GM12878 (cell line): ENCODE measurements at regions not wholly inside any gene's neighbourhood (a gene's known extent, or its start where the extent isn't known, plus 50 kb on each side); places are given as distances from the start of the nearest gene placed in this dataset.
"Not testable (repeated sequence)": the region's sequence is repeated elsewhere in the genome, so short reads cannot be mapped to it uniquely, and the experiment has no call there.

Experiments
- ATAC-seq: fragments of 200-7000 bp; cut with Tn5 transposase; 3 replicates; pipeline ENCODE4 v1.9.1; 2020; ENCODE audit warnings: mild to moderate bottlenecking, moderate library complexity
- BruUV-seq: library from RNA; stranded (reverse); fragments of 400-500 nt; replicated peaks from 2 replicates; lab custom pipeline; 2021; lab: Mats Ljungman, UMichigan
- CTCF ChIA-PET: fragments of 300-600 bp; sonication (Branson Sonifier 250); formaldehyde crosslinking; extraction: SDS; loops from one replicate; lab custom pipeline; 2021; ENCODE audit warnings: inconsistent platforms; lab: Yijun Ruan, JAX
- POLR2A ChIA-PET: fragments of 350-600 bp; formaldehyde crosslinking; extraction: SDS; loops from one replicate; lab custom pipeline; 2021; ENCODE audit warnings: inconsistent platforms; lab: Charles Lee
- RAD21 ChIA-PET: fragments of 300-600 bp; sonication (Branson Sonifier 250); formaldehyde crosslinking; loops from one replicate; lab custom pipeline; 2023; ENCODE audit warnings: antibody characterized with exemption; ENCODE audit not compliant: unreplicated experiment; lab: Charles Lee
- SMC1A ChIA-PET: fragments of 300-600 bp; sonication (Branson Sonifier 250); formaldehyde crosslinking; loops from one replicate; lab custom pipeline; 2023; ENCODE audit not compliant: unreplicated experiment, uncharacterized antibody; lab: Charles Lee
- DNase-seq: peaks from one replicate; pipeline ENCODE4 v3.0.0-alpha.2; 2011; ENCODE audit warnings: low read depth, low spot score
- FAIRE-seq: peaks from 3 replicates; lab custom pipeline; 2011; peaks lifted over from hg19 to GRCh38; lab: Jason Lieb, UNC
- H2AFZ ChIP-seq: 2 replicates; pipeline ENCODE4 v1.6.0; 2011; ENCODE audit warnings: low read depth, low read length, control low read depth; ENCODE audit not compliant: control insufficient read depth
- H3K27ac ChIP-seq: 2 replicates; pipeline ENCODE4 v1.5.1; 2011; ENCODE audit warnings: control low read depth; ENCODE audit not compliant: control insufficient read depth, insufficient read depth
- H3K27me3 ChIP-seq, 2 experiments: replicated peaks in 1 of 2; 2 replicates each; pipeline versions ENCODE4 v1.6.0 to v1.6.1; 2011; ENCODE audit warnings: low read length in 1 of 2; ENCODE audit not compliant: control insufficient read depth in 2 of 2, insufficient read depth in 2 of 2
- H3K36me3 ChIP-seq, 2 experiments: 2 replicates each; pipeline ENCODE4 v1.5.1; 2011; ENCODE audit warnings: low read length in 1 of 2; ENCODE audit not compliant: control insufficient read depth in 2 of 2, insufficient read depth in 2 of 2
- H3K4me1 ChIP-seq: 2 replicates; pipeline ENCODE4 v1.6.1; 2011; ENCODE audit warnings: mild to moderate bottlenecking, low read length, moderate library complexity, mixed read lengths; ENCODE audit not compliant: control insufficient read depth, insufficient read depth
- H3K4me2 ChIP-seq: 2 replicates; pipeline ENCODE4 v1.6.0; 2011; ENCODE audit warnings: control low read depth; ENCODE audit not compliant: control insufficient read depth, insufficient read depth
- H3K4me3 ChIP-seq: fragments of 200-600 bp; sonication (generic); 2 replicates; pipeline ENCODE4 v1.5.1; 2016
- H3K79me2 ChIP-seq: 2 replicates; pipeline ENCODE4 v1.6.0; 2011; ENCODE audit warnings: low read length; ENCODE audit not compliant: control insufficient read depth, insufficient read depth
- H3K9ac ChIP-seq: 2 replicates; pipeline ENCODE4 v1.8.0; 2011; ENCODE audit warnings: low read length, control low read depth, mixed read lengths; ENCODE audit not compliant: control insufficient read depth, insufficient read depth
- H3K9me3 ChIP-seq: replicated peaks from 3 replicates; pipeline ENCODE4 v1.5.1; 2011; ENCODE audit warnings: mild to moderate bottlenecking, low read length; ENCODE audit not compliant: control insufficient read depth, insufficient read depth
- H4K20me1 ChIP-seq: 2 replicates; pipeline ENCODE4 v1.6.0; 2011; ENCODE audit not compliant: control insufficient read depth, insufficient read depth
- WGBS: methylation state at CpG from one replicate; pipeline ENCODE4 v1.1.6; 2016; ENCODE audit warnings: low lambda C conversion rate; ENCODE audit not compliant: insufficient replicate concordance, insufficient coverage; ENCODE audit errors: missing lambda C conversion rate; 5-methylcytosine and 5-hydroxymethylcytosine counted together
- in situ Hi-C: fragments of 300-500 bp; cut with MboI; formaldehyde crosslinking; loops from 9 replicates; pipeline ENCODE4 v1.14.3; 2018; ENCODE audit warnings: mixed read lengths
- intact Hi-C: fragments of 100-400 bp; cut with micrococcal nuclease; formaldehyde crosslinking; loops from one replicate; pipeline ENCODE4 v1.14.2; 2022; ENCODE audit not compliant: unreplicated experiment

DNA sequence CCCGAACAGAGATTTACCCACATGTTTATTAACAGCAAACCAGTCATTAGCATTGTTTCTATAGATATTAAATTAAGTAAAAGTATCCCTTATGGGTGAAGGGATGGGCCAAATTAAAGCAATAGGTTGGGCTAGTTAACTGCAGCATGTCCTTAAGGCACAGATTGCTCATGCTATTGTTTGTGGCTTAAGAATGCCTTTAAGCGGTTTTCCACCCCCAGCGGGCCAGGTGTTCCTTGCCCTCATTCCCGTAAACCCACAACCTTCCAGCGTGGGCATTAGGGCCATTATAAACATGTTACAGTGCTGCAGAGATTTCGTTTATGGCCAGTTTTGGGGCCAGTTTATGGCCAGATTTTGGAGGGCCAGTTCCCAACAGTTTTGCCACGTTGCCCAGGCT, 245.3 kb upstream of the PROK2 start:
- H2AFZ ChIP-seq, in situ Hi-C loops, H3K4me3 ChIP-seq, H3K79me2 ChIP-seq, H3K4me2 ChIP-seq, H3K27me3 ChIP-seq, FAIRE-seq, BruUV-seq, H4K20me1 ChIP-seq, H3K9me3 ChIP-seq, DNase-seq, ATAC-seq, H3K27ac ChIP-seq, RAD21 ChIA-PET, H3K9ac ChIP-seq, intact Hi-C loops, H3K36me3 ChIP-seq: not testable (repeated sequence)
- CTCF ChIA-PET: interaction anchor here (1.0 kb wide), 1 partner anchor 8 kb away, joined by 3 read pairs; no protein-coding TSS in a partner anchor
- WGBS: 78% methylated on average over 7 of the region's 7 CpGs
- SMC1A ChIA-PET: interaction anchor here (0.6 to 1.0 kb wide), 3 partner anchors 13 to 378 kb away, joined by 3 read pairs; no protein-coding TSS in a partner anchor
- H3K4me1 ChIP-seq: peaks cover 11% of the 10 kb centered on the region
- POLR2A ChIA-PET: interaction anchor here (0.6 kb wide), 1 partner anchor 12 kb away, joined by 5 read pairs; no protein-coding TSS in a partner anchor

DNA sequence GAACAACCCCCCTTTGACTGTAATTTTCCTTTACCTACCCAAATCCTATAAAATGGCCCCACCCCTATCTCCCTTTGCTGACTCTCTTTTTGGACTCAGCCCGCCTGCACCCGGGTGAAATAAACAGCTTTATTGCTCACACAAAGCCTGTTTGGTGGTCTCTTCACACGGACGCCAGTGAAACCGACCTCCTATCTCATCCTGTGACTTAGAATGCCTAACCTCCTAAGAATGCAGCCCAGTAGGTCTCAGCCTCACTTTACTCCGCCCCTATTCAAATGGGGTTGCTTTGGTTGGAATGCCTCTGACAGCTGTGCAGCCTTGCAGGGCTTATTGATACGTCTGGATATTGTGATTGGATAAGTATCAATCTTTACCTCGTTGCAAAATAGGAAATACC, 243.8 kb upstream of the PROK2 start:
- H3K36me3 ChIP-seq, H3K9ac ChIP-seq, H4K20me1 ChIP-seq, H3K9me3 ChIP-seq, H3K4me3 ChIP-seq, in situ Hi-C loops, H3K79me2 ChIP-seq, intact Hi-C loops, H2AFZ ChIP-seq, SMC1A ChIA-PET, H3K4me2 ChIP-seq, CTCF ChIA-PET, H3K27ac ChIP-seq, ATAC-seq, POLR2A ChIA-PET, DNase-seq, BruUV-seq, RAD21 ChIA-PET, H3K4me1 ChIP-seq, FAIRE-seq, H3K27me3 ChIP-seq: not testable (repeated sequence)
- WGBS: 84% methylated on average over 8 of the region's 8 CpGs

DNA sequence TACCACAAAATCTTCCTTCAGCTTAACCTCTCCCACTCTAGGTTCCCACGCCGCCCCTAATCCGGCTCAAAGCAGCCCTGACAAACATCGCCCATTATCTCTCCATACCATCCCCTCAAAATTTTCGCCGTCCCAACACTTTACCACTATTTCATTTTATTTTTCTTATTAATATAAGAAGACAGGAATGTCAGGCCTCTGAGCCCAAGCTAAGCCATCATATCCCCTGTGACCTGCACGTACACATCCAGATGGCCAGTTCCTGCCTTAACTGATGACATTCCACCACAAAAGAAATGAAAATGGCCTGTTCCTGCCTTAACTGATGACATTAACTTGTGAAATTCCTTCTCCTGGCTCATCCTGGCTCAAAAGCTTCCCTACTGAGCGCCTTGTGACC, 243.4 kb upstream of the PROK2 start:
- CTCF ChIA-PET, BruUV-seq, H3K9ac ChIP-seq, SMC1A ChIA-PET, H3K4me3 ChIP-seq, H2AFZ ChIP-seq, H3K4me2 ChIP-seq, DNase-seq, H4K20me1 ChIP-seq, in situ Hi-C loops, FAIRE-seq, H3K27me3 ChIP-seq, POLR2A ChIA-PET, H3K36me3 ChIP-seq, intact Hi-C loops, H3K79me2 ChIP-seq, RAD21 ChIA-PET, H3K27ac ChIP-seq, ATAC-seq, H3K4me1 ChIP-seq, H3K9me3 ChIP-seq: not testable (repeated sequence)
- 87% methylated on average over 7 of the region's 8 CpGs for WGBS

DNA sequence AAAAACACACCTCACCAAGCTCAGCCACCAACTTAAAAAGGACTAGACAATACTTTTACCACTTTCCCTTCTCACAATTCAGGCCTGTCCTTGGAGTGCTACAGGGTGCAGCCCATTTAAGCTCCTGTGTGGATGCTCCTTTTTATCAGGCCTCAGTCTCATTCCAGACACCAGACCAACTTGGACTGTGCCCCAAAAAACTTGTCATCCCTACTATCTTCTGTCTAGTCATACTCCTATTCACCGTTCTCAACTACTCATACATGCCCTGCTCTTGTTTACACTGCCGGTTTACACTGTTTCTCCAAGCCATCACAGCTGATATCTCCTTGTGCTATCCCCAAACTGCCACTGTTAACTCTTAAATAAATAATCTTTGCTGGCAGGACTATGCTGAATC, 242.8 kb upstream of the PROK2 start:
- H3K79me2 ChIP-seq, BruUV-seq, H3K9me3 ChIP-seq, H3K4me3 ChIP-seq, FAIRE-seq, H3K27me3 ChIP-seq, H3K4me2 ChIP-seq, RAD21 ChIA-PET, H3K36me3 ChIP-seq, intact Hi-C loops, POLR2A ChIA-PET, CTCF ChIA-PET, in situ Hi-C loops, ATAC-seq, H3K4me1 ChIP-seq, H3K9ac ChIP-seq, H4K20me1 ChIP-seq, DNase-seq, H3K27ac ChIP-seq, H2AFZ ChIP-seq, SMC1A ChIA-PET: not testable (repeated sequence)
- 100% methylated on average over 1 of the region's 2 CpGs for WGBS
